ENCODE measurements at regions not wholly inside any gene's neighbourhood (a gene's known extent, or its start where the extent isn't known, plus 50 kb on each side); places are given as distances from the start of the nearest gene placed in this dataset.
A peak's percentile ranks its signal among the peaks of the same experiment; 100 is the strongest.

DNA sequence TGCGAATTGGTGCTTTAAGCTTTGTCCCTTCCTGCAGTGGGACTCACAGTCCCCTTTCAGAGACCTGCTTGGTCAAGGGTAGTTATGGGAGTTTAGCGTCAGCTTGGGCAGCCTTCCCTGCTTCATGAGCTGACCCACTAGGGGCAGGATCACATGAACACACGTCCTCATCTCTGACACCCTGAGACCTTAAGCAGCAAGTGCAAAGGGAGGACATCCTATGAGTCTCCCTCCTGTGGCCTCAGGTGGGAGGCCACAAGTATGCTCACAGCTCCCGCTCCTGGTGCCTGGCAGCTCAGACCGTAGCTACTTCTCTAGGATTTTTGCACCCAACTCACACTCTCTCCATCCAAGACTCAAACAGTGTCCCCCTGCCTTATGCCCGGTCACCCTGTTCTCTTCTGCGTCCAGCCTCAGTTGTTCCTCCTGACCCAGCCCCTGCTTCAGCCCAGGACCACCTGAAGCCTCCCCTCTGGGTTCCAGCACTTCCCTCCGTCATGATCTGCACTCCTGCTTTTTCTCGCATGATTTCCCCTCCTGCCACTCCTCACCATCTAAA lies 136.6 kb upstream of the FAM20C start:
- intact Hi-C loops (cut with DNase I), result no loop called here
- H3K27ac ChIP-seq, result no peak overlapping the region
- peak in 1 of 5 donors; percentile 10 for DNase-seq
- TF ChIP-seq POLR2A (IDR thresholded peaks at IDR 0.05), result no peak
- TF ChIP-seq, protein P1, sequence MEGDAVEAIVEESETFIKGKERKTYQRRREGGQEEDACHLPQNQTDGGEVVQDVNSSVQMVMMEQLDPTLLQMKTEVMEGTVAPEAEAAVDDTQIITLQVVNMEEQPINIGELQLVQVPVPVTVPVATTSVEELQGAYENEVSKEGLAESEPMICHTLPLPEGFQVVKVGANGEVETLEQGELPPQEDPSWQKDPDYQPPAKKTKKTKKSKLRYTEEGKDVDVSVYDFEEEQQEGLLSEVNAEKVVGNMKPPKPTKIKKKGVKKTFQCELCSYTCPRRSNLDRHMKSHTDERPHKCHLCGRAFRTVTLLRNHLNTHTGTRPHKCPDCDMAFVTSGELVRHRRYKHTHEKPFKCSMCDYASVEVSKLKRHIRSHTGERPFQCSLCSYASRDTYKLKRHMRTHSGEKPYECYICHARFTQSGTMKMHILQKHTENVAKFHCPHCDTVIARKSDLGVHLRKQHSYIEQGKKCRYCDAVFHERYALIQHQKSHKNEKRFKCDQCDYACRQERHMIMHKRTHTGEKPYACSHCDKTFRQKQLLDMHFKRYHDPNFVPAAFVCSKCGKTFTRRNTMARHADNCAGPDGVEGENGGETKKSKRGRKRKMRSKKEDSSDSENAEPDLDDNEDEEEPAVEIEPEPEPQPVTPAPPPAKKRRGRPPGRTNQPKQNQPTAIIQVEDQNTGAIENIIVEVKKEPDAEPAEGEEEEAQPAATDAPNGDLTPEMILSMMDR (IDR thresholded peaks at IDR 0.05), result no peak
- peaks cover 0 to 6% (median 0%) of the 10 kb centered on the region in 9 donors for H3K27me3 ChIP-seq
- peaks cover 0 to 8% (median 0%) of the 10 kb centered on the region in 12 donors for H3K9me3 ChIP-seq
- 79 to 85% (median 83%) methylated on average over 9 of the region's 9 CpGs for WGBS, 4 donors
- no peak overlapping the region for H3K4me3 ChIP-seq
- ATAC-seq, result no peak
- H3K4me1 ChIP-seq, result peaks cover 0 to 10% (median 0%) of the 10 kb centered on the region in 12 donors
- H3K36me3 ChIP-seq, result no peaks in the 10 kb centered on the region

DNA sequence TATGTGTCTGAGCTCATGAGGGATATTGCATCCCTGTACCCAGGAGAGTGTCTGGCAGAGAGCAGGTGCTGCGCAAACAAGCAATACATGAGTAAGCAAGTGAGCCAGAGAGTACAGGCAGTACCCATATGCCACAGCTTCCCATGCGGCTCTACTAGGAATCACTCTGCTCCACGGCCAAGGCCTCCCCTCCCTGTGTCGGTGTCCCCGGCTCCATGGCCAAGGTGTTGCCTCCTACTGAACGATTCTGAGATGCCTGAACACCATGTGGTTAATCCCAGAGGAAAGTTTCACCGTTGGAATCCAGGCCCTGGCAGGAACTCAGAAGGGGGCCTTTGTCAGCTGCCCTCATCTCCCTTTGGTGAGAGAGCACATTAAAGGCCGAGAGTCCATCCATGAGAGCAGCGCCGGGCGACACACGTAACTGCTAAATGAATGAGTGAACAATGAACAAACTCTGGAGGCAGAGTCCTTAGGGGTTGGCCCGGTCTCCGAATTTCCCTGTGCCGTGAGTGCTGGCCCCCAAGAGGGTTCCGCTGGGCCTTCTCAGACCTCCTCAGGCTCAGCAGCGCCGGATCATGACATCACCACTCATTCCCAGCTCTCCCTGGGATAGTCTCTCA lies 136.0 kb upstream of the FAM20C start:
- 72 to 88% (median 78%) methylated on average over 13 to 18 of the region's 18 CpGs for WGBS, 4 donors
- Histone ChIP-seq H3K4me3 (no peak overlapping the region), H3K4me1 (peaks cover 0 to 10% (median 0%) of the 10 kb centered on the region in 12 donors), H3K27ac (no peak overlapping the region), H3K9me3 (peaks cover 0 to 8% (median 0%) of the 10 kb centered on the region in 12 donors), H3K27me3 (peaks cover 0 to 6% (median 0%) of the 10 kb centered on the region in 9 donors), H3K36me3 (no peaks in the 10 kb centered on the region)
- no peak for TF ChIP-seq POLR2A (IDR thresholded peaks at IDR 0.05)
- TF ChIP-seq, protein P1 (IDR thresholded peaks at IDR 0.05), result no peak
- DNase-seq (peak in 2 of 5 donors; percentile 20 to 50), ATAC-seq (peak in 2 of 4 donors; percentile 29 to 34)
- intact Hi-C loops (cut with DNase I), result no loop called here

- no peak overlapping the region for H3K4me3 ChIP-seq
- WGBS, 4 donors, result 90 to 94% (median 91%) methylated on average over 5 to 8 of the region's 8 CpGs
- DNase-seq (no peak), ATAC-seq (no peak)
- peaks cover 0 to 6% (median 0%) of the 10 kb centered on the region in 9 donors for H3K27me3 ChIP-seq
- no peak overlapping the region for H3K27ac ChIP-seq
- intact Hi-C loops (cut with DNase I), result no loop called here
- H3K9me3 ChIP-seq, result peaks cover 0 to 8% (median 0%) of the 10 kb centered on the region in 12 donors
- H3K36me3 ChIP-seq, result no peaks in the 10 kb centered on the region
- peaks cover 0 to 10% (median 0%) of the 10 kb centered on the region in 12 donors for H3K4me1 ChIP-seq
- TF ChIP-seq, protein P1 (IDR thresholded peaks at IDR 0.05), result no peak
- TF ChIP-seq POLR2A (IDR thresholded peaks at IDR 0.05), result no peak
Measured at GRCh38 chr7:57071-57470, 135.3 kb upstream of the FAM20C start.

DNA sequence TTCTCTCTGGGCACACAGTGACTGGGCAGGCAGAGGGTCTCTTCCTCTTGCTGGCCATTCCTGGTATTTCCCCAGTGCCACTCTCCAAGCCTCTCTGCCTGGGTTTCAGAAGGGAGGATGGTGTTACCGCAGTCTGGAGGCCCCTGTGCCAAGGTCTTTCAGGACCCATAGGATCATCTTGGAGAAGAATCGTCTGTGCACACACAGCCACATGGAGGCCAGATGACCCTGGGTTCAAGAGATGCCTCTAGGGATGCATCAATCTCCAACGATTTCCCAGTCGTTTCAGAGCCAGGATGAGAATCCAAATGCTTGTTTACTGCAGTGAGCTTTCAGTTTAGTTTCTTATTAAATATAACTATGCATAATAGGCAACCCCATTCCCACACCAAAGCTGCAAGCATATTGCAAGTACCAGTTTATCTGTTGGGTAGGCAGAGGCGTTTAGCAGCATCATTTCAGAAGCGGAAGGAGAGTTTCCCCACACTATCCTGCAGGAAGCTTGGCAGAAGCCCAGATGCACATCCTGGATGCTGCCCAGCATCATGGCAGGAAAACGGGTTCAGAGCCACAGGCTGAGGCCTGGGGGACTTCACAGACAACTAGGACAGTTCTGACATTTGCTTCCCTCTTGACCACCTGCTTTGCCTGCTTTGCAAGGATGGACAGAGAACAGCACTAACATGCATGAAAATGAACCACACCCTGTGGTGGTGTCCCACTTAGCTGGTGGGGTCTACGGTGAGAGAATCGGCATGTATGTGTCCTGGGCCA lies 134.7 kb upstream of the FAM20C start:
- Histone ChIP-seq H3K4me1 (peaks cover 0 to 10% (median 0%) of the 10 kb centered on the region in 12 donors), H3K4me3 (no peak overlapping the region), H3K36me3 (no peaks in the 10 kb centered on the region), H3K27me3 (peaks cover 0 to 6% (median 0%) of the 10 kb centered on the region in 9 donors), H3K27ac (no peak overlapping the region), H3K9me3 (peaks cover 0 to 8% (median 0%) of the 10 kb centered on the region in 12 donors)
- intact Hi-C loops (cut with DNase I), result no loop called here
- TF ChIP-seq POLR2A (IDR thresholded peaks at IDR 0.05), result no peak
- TF ChIP-seq, protein P1 (IDR thresholded peaks at IDR 0.05), result no peak
- 51 to 65% (median 52%) methylated on average over 9 of the region's 9 CpGs for WGBS, 4 donors
- ATAC-seq, result no peak
- DNase-seq, result peak in 2 of 5 donors; percentile 10 to 21
